GM23338 (cell line): ENCODE measurements at regions not wholly inside any gene's neighbourhood (a gene's known extent, or its start where the extent isn't known, plus 50 kb on each side); places are given as distances from the start of the nearest gene placed in this dataset.

ENCODE experiments used
- ATAC-seq: fragments of 200-7000 bp; cut with Tn5 transposase; 3 replicates; pipeline ENCODE4 v1.9.1; 2020
- DNase-seq: peaks from one replicate; pipeline ENCODE4 v3.0.0-alpha.2; 2015; ENCODE audit warnings: low spot score
- H2AFZ ChIP-seq: fragments of 200-600 bp; sonication (generic); 2 replicates; pipeline ENCODE4 v1.8.0; 2016; ENCODE audit warnings: antibody characterized with exemption, mild to moderate bottlenecking, moderate library complexity
- H3F3A ChIP-seq: fragments of 200-600 bp; sonication (generic); replicated peaks from 2 replicates; pipeline ENCODE4 v1.8.0; 2017; ENCODE audit warnings: antibody characterized with exemption, mixed run types, low read depth
- H3K27ac ChIP-seq: fragments of 200-600 bp; sonication (generic); 2 replicates; pipeline ENCODE4 v1.6.1; 2016; ENCODE audit warnings: low read depth
- H3K27me3 ChIP-seq: fragments of 200-600 bp; sonication (generic); 2 replicates; pipeline ENCODE4 v1.8.0; 2016; ENCODE audit warnings: mild to moderate bottlenecking, mixed run types, moderate library complexity; ENCODE audit not compliant: insufficient read depth
- H3K36me3 ChIP-seq: fragments of 200-600 bp; sonication (generic); 2 replicates; pipeline ENCODE4 v1.8.0; 2016; ENCODE audit warnings: mild to moderate bottlenecking; ENCODE audit not compliant: insufficient read depth
- H3K4me1 ChIP-seq: fragments of 200-600 bp; sonication (generic); 2 replicates; pipeline ENCODE4 v1.8.0; 2016; ENCODE audit warnings: mild to moderate bottlenecking, moderate library complexity; ENCODE audit not compliant: insufficient read depth
- H3K4me2 ChIP-seq: fragments of 200-600 bp; sonication (generic); 2 replicates; pipeline ENCODE4 v1.7.1; 2017; ENCODE audit warnings: mixed run types
- H3K4me3 ChIP-seq: fragments of 200-600 bp; sonication (generic); 2 replicates; pipeline ENCODE4 v1.6.1; 2016; ENCODE audit warnings: mixed run types
- H3K79me2 ChIP-seq: fragments of 200-600 bp; sonication (generic); replicated peaks from 2 replicates; pipeline ENCODE4 v1.8.0; 2017; ENCODE audit warnings: mild to moderate bottlenecking; ENCODE audit not compliant: insufficient read depth
- H3K9me2 ChIP-seq: fragments of 200-600 bp; sonication (generic); 2 replicates; pipeline ENCODE4 v1.8.0; 2017; ENCODE audit not compliant: insufficient read depth
- H4K20me1 ChIP-seq: fragments of 200-600 bp; sonication (generic); replicated peaks from 2 replicates; pipeline ENCODE4 v1.8.0; 2017; ENCODE audit warnings: mild to moderate bottlenecking; ENCODE audit not compliant: insufficient read depth
- H3K27ac Mint-ChIP-seq: 2 replicates; pipeline ENCODE4 v1.8.0; 2020; ENCODE audit warnings: inconsistent platforms, mild to moderate bottlenecking, moderate library complexity, mixed read lengths
- H3K27me3 Mint-ChIP-seq: 3 replicates; pipeline ENCODE4 v1.8.0; 2022; ENCODE audit warnings: low read depth, mild to moderate bottlenecking, moderate library complexity, mixed read lengths, inconsistent platforms; ENCODE audit not compliant: insufficient read depth, poor library complexity
- H3K36me3 Mint-ChIP-seq: 3 replicates; pipeline ENCODE4 v1.8.0; 2021; ENCODE audit warnings: low read depth, mild to moderate bottlenecking, inconsistent platforms, moderate library complexity, mixed read lengths
- H3K4me1 Mint-ChIP-seq: 3 replicates; pipeline ENCODE4 v1.8.0; 2020; ENCODE audit warnings: mild to moderate bottlenecking, inconsistent platforms, mixed read lengths
- H3K4me3 Mint-ChIP-seq: 3 replicates; pipeline ENCODE4 v1.8.0; 2021; ENCODE audit warnings: moderate library complexity, mild to moderate bottlenecking, inconsistent platforms, mixed read lengths
- H3K9me3 Mint-ChIP-seq: 3 replicates; pipeline ENCODE4 v1.8.0; 2020; ENCODE audit warnings: moderate library complexity, mild to moderate bottlenecking, inconsistent platforms, mixed read lengths
- CREB1 ChIP-seq: fragments of 250-450 bp; sonication (Bioruptor Pico); IDR thresholded peaks from 2 replicates; pipeline ENCODE4 v1.5.0; 2020; ENCODE audit warnings: low read depth, mild to moderate bottlenecking, moderate library complexity
- CTCF ChIP-seq, 2 experiments: fragments of 200-600 bp in 1 of 2; sonication (generic) in 1 of 2; conservative IDR thresholded peaks; 2 replicates each; pipeline versions ENCODE4 v1.5.1 to v1.6.1; 2016 to 2017; ENCODE audit warnings: antibody characterized with exemption in 2 of 2, low read depth in 2 of 2, mild to moderate bottlenecking in 2 of 2, moderate library complexity in 1 of 2
- EZH2 ChIP-seq: fragments of 200-600 bp; sonication (generic); IDR thresholded peaks from one replicate; pipeline ENCODE4 v1.8.0; 2017; ENCODE audit warnings: antibody characterized with exemption, mild to moderate bottlenecking, low read depth; ENCODE audit not compliant: unreplicated experiment
- POLR2AphosphoS5 ChIP-seq: IDR thresholded peaks from 2 replicates; pipeline ENCODE4 v1.6.1; 2016; ENCODE audit warnings: antibody characterized with exemption, low read depth
- STAT1 ChIP-seq: IDR thresholded peaks from one replicate; pipeline ENCODE4 v1.6.1; 2016; ENCODE audit warnings: antibody characterized with exemption; ENCODE audit not compliant: unreplicated experiment
- ZNF331 ChIP-seq: fragments of 250-450 bp; sonication (Bioruptor Pico); IDR thresholded peaks from 2 replicates; pipeline ENCODE4 v1.5.0; 2020; ENCODE audit warnings: low read depth, mild to moderate bottlenecking, moderate library complexity
- TF ChIP-seq, protein P1 (sequence below): IDR thresholded peaks from one replicate; pipeline ENCODE4 v1.6.1; 2018; ENCODE audit warnings: antibody characterized with exemption; ENCODE audit not compliant: unreplicated experiment
- TF ChIP-seq, protein P2 (sequence below): fragments of 250-450 bp; sonication (Bioruptor Pico); IDR thresholded peaks from 2 replicates; pipeline ENCODE4 v1.5.0; 2020; ENCODE audit warnings: mild to moderate bottlenecking, moderate library complexity

- H3K36me3 Mint-ChIP-seq: no peaks in the 10 kb centered on the region
- H3K4me3 Mint-ChIP-seq: no peak overlapping the region
- no peaks in the 10 kb centered on the region for H3K9me3 Mint-ChIP-seq
- H3K36me3 ChIP-seq: no peaks in the 10 kb centered on the region
- no peaks in the 10 kb centered on the region for H4K20me1 ChIP-seq
- ATAC-seq (no peak), DNase-seq (no peak)
- peaks cover 9% of the 10 kb centered on the region; the same call in 1 of the 2 replicates for H3K4me1 ChIP-seq
- H3K4me2 ChIP-seq: no peak overlapping the region
- H3K4me3 ChIP-seq: no peak overlapping the region
- no peaks in the 10 kb centered on the region for H3K79me2 ChIP-seq
- H3F3A ChIP-seq: no peaks in the 10 kb centered on the region
- no peak overlapping the region for H3K27ac ChIP-seq
- no peak overlapping the region for H3K27ac Mint-ChIP-seq
- H2AFZ ChIP-seq: no peak overlapping the region
- TF ChIP-seq POLR2AphosphoS5: no peak
- no peak for TF ChIP-seq ZNF331
- TF ChIP-seq EZH2: no peak
- TF ChIP-seq, protein P1, sequence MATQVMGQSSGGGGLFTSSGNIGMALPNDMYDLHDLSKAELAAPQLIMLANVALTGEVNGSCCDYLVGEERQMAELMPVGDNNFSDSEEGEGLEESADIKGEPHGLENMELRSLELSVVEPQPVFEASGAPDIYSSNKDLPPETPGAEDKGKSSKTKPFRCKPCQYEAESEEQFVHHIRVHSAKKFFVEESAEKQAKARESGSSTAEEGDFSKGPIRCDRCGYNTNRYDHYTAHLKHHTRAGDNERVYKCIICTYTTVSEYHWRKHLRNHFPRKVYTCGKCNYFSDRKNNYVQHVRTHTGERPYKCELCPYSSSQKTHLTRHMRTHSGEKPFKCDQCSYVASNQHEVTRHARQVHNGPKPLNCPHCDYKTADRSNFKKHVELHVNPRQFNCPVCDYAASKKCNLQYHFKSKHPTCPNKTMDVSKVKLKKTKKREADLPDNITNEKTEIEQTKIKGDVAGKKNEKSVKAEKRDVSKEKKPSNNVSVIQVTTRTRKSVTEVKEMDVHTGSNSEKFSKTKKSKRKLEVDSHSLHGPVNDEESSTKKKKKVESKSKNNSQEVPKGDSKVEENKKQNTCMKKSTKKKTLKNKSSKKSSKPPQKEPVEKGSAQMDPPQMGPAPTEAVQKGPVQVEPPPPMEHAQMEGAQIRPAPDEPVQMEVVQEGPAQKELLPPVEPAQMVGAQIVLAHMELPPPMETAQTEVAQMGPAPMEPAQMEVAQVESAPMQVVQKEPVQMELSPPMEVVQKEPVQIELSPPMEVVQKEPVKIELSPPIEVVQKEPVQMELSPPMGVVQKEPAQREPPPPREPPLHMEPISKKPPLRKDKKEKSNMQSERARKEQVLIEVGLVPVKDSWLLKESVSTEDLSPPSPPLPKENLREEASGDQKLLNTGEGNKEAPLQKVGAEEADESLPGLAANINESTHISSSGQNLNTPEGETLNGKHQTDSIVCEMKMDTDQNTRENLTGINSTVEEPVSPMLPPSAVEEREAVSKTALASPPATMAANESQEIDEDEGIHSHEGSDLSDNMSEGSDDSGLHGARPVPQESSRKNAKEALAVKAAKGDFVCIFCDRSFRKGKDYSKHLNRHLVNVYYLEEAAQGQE: no peak
- TF ChIP-seq STAT1: no peak
- no peak for TF ChIP-seq CTCF (conservative IDR thresholded peaks at IDR 0.05; ENCODE audit: low read depth in 2 of 2)
- no peak for TF ChIP-seq CREB1 (CRISPR knock-in tag)
- TF ChIP-seq, protein P2, sequence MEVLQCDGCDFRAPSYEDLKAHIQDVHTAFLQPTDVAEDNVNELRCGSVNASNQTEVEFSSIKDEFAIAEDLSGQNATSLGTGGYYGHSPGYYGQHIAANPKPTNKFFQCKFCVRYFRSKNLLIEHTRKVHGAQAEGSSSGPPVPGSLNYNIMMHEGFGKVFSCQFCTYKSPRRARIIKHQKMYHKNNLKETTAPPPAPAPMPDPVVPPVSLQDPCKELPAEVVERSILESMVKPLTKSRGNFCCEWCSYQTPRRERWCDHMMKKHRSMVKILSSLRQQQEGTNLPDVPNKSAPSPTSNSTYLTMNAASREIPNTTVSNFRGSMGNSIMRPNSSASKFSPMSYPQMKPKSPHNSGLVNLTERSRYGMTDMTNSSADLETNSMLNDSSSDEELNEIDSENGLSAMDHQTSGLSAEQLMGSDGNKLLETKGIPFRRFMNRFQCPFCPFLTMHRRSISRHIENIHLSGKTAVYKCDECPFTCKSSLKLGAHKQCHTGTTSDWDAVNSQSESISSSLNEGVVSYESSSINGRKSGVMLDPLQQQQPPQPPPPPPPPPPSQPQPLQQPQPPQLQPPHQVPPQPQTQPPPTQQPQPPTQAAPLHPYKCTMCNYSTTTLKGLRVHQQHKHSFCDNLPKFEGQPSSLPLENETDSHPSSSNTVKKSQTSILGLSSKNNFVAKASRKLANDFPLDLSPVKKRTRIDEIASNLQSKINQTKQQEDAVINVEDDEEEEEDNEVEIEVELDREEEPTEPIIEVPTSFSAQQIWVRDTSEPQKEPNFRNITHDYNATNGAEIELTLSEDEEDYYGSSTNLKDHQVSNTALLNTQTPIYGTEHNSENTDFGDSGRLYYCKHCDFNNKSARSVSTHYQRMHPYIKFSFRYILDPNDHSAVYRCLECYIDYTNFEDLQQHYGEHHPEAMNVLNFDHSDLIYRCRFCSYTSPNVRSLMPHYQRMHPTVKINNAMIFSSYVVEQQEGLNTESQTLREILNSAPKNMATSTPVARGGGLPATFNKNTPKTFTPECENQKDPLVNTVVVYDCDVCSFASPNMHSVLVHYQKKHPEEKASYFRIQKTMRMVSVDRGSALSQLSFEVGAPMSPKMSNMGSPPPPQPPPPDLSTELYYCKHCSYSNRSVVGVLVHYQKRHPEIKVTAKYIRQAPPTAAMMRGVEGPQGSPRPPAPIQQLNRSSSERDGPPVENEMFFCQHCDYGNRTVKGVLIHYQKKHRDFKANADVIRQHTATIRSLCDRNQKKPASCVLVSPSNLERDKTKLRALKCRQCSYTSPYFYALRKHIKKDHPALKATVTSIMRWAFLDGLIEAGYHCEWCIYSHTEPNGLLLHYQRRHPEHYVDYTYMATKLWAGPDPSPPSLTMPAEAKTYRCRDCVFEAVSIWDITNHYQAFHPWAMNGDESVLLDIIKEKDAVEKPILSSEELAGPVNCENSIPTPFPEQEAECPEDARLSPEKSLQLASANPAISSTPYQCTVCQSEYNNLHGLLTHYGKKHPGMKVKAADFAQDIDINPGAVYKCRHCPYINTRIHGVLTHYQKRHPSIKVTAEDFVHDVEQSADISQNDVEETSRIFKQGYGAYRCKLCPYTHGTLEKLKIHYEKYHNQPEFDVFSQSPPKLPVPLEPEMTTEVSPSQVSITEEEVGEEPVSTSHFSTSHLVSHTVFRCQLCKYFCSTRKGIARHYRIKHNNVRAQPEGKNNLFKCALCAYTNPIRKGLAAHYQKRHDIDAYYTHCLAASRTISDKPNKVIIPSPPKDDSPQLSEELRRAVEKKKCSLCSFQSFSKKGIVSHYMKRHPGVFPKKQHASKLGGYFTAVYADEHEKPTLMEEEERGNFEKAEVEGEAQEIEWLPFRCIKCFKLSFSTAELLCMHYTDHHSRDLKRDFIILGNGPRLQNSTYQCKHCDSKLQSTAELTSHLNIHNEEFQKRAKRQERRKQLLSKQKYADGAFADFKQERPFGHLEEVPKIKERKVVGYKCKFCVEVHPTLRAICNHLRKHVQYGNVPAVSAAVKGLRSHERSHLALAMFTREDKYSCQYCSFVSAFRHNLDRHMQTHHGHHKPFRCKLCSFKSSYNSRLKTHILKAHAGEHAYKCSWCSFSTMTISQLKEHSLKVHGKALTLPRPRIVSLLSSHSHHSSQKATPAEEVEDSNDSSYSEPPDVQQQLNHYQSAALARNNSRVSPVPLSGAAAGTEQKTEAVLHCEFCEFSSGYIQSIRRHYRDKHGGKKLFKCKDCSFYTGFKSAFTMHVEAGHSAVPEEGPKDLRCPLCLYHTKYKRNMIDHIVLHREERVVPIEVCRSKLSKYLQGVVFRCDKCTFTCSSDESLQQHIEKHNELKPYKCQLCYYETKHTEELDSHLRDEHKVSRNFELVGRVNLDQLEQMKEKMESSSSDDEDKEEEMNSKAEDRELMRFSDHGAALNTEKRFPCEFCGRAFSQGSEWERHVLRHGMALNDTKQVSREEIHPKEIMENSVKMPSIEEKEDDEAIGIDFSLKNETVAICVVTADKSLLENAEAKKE: no peak
- H3K9me2 ChIP-seq: no peaks in the 10 kb centered on the region
- H3K27me3 Mint-ChIP-seq: peaks cover 1% of the 10 kb centered on the region
- H3K27me3 ChIP-seq: no peaks in the 10 kb centered on the region
- H3K4me1 Mint-ChIP-seq: peaks cover 24% of the 10 kb centered on the region
Observed at GRCh38 chrX:10707773-10708172, 87.4 kb upstream of the MID1 start.
